HG03095 (cell line): ENCODE measurements at regions not wholly inside any gene's neighbourhood (a gene's known extent, or its start where the extent isn't known, plus 50 kb on each side); places are given as distances from the start of the nearest gene placed in this dataset.

Source experiments
- ATAC-seq: cut with Tn5 transposase; IDR thresholded peaks from one replicate; pipeline ENCODE4 v1.9.1; 2021; ENCODE audit warnings: moderate library complexity; ENCODE audit not compliant: unreplicated experiment

DNA sequence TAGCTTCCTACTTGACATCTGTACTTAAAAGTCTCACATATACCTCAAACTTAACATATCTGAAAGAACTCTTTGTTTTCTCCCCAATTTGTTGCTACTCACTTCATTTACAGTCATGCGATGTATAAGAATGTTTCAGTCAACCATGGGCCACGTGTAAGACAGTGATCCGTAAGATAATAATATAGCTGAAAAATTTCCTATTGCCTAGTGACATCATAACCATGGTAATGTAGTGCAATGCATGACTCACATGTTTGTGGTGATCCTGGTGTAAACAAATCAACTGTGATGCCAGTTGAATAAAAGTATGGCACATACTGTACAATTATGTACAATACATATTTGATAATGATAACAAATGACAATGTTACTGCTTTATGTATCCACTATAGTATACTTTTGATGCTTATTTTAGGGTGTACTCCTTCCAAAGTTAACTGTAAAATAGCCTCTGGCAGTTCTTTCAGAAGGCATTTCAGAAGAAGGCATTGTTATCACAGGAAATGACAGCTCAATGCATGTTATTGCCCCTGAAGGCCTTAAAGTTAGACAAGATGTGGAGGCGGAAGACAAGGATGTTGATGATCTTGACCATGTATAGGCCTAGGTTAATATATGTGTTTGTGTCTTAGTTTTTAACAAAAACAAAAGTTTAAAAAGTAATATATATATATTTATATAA, 579.0 kb downstream of the EPHA7 start:
- ATAC-seq, result no peak

DNA sequence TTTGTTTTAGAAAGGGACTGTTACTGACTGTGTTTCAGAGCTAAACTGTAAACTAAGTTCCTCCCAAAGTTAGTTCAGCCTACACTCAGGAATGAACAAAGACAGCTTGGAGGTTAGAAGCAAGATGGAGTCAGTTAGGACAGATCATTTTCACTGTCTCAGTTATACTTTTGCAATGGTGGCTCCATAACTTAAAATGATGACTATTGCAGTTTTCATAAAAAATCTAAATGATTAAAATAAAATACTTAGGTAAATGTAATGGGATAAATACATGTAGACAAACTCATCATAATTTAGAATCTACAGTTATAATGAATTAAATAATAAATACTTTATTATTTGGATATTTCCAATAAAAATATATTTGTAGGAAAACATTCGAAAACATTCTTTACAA, 590.6 kb downstream of the EPHA7 start:
- no peak for ATAC-seq

DNA sequence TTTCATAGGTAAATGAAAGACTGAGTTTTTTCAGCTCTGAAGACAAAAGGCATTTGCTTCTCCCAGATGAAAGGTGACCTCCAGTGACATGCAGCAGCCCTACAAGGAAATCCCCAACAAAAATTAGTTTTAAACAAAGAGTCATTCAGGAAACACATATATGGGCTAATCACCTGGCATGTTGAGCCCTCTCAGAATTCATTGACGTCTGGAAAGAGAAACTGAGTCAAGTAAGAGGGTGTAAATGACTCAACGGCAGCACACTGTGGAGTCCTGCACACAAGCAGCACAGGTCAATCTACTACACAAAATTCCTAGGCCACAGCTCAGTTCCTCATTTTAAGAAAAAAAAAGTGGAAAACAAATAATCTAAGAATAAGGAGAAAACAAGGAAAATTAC, 592.3 kb downstream of the EPHA7 start:
- no peak for ATAC-seq

DNA sequence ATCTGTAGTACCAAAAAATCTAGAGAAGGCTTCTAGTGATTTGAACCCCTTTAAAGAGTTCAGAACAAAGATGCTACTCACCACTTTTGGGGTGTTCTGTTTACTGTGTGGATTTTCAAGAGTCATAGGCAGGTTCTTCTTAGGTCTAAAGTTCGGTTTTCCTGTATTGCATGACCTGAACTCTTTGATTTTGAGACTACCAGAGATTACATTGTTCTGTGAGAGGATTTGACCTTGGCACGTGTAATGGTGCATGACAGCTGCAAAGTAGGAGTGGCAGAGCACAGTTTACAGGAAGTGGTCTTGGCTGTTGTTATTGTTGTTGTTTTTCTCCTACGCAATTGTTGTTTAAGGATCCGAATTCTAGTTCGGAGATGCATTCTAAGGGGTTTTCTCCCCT, 592.7 kb downstream of the EPHA7 start:
- ATAC-seq, result no peak

DNA sequence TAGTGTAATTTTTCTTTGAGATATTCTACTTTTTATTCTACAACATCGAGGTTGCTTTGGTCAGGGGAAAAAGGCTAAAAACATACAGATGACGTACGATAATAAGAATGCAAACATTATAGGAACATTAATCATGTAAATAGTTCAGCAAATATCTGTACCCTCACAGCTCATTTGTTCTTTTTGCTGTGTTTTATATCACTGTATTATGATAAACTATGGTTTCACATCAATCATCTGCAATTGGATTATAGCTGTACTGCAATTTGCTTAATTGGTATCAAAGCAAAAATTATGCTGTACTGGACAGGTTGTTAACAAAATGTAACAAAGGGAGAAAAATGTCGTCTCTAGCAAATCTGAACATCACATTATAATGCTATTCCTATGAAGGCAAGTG, 597.1 kb downstream of the EPHA7 start:
- ATAC-seq, result no peak

DNA sequence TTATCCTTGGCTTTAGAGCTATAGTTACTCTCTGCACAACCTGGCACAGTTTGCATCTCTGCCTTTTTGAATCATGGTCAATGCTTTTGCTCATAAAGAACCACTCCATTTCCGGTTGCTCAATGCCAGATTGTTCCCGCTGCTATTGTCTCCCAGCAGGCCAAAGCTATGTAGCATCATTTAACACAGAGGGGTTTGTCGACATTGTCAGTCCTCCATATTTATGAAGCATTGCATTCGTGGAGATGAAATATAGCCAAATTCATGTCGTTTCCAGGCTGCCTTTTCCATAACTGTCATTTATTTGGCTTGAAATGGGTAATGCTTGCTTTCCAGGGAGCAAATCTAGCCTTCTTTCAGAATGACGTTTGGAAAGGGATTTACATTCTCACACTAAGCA, 598.8 kb downstream of the EPHA7 start:
- ATAC-seq, result no peak

DNA sequence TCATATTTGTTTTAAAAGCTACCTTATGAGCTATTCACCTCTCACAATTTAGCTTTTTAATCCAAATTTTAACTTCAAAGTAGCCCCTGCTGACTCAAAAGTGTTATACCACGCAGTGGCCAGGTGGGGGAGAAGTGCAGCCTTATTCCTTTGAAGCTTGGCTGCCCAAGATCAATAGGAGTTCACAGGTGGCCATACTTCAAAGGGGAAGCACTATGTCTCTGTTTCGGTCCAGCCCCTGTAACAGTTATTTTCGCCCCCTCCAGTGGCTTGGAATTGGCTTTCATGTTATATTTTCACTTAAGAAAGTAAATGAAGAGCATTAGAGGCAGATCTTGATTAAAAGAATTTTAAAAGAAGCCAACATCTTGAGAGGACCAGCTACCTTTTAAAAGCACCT, 608.4 kb downstream of the EPHA7 start:
- ATAC-seq, result peak; percentile 99

DNA sequence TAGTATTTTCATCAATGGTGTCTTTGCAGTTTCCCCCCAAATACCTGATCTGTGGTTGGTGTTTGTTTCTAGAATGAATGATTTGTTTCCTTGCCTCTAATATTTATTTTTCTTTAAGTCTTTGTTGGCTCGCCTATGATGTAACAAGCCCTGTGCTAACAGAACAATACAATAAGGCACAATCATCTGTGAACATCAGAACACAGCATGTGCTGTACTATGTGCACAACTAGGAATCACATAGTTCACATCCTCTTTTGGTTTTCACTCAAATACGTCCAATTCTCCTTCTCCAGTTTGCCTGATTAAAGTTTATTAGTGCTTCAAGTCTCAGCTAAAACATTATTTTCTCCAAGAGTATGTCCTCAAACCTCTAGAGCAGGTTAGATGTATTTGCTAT, 613.1 kb downstream of the EPHA7 start:
- ATAC-seq, result no peak

DNA sequence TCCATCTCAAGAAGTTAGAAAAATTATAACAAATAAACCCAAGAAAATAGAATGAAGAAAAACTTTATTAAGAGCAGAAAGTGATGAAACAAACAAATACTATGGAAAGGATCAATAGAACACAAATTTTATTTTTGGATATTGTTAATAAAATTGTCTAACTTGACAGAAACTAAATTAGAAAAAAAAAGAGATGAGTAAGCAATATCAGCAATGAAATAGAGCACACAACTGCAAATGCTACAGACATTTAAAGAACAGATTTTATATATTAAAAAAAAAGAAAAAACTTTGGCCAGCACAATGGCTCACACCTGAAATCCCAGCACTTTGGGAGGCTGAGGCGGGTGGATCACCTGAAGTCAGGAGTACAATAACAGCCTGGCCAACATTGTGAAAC, 628.0 kb downstream of the EPHA7 start:
- ATAC-seq, result no peak

DNA sequence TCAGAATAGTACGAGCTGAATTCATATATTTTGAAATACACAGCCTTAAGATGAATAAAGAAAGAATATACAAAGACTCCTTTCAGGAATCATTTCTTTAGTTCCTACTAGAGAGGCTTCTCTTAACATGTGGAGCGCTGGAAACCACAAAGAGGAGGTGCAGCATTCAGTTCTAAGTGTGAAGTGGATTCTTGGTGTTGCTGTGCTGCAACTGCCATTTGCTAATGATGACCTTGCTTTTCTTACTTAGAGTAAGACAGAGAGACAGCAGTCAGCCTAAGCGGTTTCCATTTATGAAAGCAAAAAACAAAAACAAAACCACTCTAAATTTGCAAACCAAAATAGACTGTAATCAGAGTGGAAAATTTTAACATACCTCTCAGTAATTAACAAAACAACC, 629.0 kb downstream of the EPHA7 start:
- no peak for ATAC-seq

DNA sequence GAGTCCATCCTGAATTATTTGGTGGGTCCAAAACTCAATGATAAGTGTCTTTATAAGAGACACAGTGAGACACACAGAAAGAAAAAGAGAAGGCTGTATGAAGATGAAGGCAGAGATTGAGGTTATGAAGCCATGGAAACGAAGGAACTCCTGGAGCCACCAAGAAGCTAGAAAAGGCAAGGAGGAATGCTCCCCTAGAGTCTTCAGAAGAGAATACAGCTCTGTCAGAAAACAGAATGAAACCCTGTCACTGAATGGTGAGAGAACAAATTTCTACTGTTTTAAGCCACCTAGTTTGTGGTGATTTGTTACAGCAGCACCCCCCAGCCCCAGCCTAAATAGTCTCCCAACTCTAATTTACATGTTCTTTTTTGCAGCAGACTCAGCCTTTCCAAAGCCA, 635.1 kb downstream of the EPHA7 start:
- no peak for ATAC-seq

DNA sequence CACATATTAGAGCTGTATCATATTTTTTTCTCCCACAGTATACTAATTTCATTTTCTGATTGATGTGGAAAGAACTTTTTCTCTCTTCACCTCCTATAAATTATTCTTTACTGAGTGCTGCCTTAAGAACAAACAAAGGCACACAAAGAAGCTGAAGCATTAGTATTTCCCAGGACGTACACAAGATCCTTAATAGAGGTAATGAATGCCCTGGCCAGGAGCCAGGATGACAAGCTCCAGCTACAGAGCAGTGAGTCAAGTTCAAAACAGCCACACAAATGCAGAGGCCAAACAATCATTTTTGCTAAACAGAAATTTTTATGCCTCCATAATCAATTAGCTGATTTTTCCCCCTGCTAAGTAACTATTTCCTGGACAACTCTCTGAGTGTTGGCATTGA, 639.6 kb downstream of the EPHA7 start:
- ATAC-seq, result no peak

DNA sequence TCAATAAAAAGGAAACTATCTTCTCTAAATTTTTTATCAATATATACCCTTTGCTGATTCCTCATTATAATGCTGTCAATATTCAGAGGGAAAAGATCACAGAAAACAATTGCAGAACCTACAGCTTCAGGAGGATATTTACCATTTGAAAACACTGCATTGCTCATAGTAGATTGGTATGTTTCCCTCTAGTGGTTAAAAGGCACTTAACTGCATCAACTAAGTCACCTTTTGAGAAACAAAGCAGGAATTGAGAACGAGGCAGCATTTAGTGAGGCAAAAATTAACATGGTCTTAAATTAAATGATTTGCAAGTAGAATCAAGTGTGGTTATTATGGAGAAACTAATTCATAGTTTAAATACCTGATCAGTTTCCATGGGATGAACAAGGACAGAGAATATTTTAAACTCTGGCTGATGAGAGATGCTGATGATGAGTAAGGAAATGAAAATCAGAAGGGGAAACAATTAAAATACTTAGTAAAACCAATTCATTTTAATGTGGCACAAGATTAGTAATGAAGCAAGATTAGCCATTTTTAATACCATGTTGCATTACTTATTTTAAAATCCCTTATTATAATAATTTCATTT, 642.1 kb downstream of the EPHA7 start:
- no peak for ATAC-seq

DNA sequence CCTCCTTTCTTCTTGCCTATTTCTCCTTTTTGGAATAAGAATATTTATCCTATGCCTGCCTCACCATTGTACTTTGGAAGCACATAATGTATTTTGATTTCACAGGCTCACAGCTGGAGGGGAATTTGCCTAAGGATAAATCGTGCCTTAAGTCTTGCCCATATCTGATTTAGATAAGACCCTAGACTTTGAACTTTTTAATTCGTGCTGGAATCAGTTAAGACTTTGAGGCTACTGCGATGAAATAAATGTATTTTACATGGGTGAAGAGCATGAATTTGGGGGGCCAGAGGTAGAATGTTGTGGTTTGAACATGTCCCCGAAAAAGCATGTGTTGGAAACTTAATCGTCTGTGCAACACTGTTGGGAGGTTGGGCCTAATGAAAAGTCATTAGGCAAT, 648.8 kb downstream of the EPHA7 start:
- no peak for ATAC-seq

DNA sequence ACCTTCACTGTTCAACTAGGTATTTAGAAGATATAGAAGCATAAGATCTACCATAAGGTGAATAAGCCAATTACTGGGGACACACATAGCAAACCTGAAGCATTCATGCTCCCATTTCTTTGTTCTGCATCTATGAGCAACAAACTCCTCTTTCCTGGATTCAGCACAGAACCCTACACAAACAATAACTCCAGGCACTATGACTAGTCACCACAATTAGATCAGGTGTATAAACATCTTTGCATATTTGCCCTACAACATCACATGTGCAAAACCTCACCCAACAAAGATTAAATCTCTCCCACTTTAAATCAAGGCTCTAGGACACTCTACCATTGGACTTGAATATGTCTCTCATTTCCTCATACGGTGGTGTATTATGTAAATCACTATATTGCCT, 652.3 kb downstream of the EPHA7 start:
- ATAC-seq, result no peak

DNA sequence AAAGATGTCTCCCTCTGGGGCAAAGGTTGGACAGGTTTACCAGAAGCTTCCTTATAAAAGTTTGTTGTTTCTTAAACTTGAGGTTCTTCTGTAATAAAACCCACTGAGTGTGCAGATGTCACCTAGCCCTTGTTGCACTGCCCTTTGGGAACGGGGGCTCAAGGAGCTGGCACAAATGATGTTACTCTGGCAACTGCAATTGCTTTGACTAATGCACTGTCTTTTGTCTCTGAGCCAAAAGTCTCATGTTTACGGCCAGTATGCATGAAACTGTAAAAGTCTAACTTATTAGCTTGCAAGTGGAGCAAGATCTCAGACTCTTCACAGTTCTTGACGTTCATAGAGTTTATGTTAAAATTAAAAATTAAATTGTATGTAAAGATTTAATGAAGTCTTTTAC, 655.7 kb downstream of the EPHA7 start:
- ATAC-seq, result no peak

DNA sequence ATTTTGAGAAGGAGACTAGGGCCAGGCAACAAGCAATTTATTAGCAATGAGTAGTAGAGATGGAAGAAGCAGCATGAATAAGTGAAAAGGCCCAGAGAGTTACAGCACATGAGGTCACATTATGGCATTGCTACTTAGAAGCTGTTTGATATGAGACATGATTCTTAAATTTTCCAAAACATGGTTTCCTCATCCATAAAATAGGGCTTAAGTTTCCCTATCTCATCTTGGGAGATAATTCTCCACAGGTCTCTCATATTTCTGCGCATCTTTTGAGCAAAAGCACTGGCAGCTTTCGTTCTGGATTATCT, 656.1 kb downstream of the EPHA7 start:
- no peak for ATAC-seq

DNA sequence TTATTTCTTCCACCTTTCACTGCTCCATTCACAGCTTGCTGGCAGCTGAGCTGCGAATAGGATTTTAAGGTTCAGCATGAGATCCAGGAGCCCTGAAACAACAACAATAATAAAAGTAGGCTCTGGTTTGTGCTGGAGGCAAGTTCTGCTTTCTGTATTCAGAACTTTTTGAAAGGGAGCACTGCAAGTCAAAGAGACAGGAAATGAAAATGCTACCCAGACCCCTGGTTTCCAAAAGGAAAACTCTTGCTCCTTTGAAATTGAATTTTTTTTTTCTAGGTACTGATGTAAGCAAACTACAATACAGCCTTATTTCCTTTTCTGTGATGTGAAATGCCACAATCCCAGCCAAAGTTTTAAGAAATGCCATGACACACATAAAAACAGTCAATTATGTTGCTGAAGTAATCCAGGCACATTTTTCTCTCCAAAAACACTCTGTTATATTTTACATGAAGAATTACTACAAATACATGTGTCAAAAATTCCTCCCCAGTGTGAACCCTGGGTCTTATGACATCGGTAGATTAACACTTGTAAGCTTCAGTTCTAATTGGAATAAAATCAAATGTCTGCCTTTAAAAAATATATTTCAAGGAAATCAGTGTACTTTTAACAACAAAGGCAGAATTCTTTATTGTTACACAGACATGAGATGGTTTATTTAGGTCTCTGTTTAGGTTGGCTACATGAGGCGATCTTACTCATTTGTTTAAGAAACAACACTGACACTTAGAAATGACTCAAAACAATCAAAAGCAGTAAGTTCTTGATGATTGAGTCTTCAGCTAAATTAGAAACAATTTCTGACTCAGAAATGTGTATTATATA, 656.7 kb downstream of the EPHA7 start:
- no peak for ATAC-seq

DNA sequence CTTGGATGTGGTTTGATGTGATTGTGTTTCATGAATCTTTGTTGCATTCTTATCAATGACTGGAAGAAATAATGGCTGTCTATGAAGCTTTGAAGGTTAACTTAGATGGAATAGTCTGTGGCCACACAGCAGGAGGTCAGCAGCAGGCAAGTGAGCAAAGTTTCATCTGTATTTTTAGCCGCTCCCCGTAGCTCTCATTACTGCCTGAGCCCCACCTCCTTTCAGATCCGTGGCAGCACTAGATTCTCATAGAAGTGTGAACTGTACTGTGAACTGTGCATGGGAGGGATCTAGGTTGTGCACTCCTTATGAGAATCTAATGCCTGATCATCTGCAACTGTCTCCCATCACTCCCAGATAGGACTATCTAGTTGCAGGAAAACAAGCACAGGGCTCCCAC, 660.2 kb downstream of the EPHA7 start:
- ATAC-seq, result no peak

DNA sequence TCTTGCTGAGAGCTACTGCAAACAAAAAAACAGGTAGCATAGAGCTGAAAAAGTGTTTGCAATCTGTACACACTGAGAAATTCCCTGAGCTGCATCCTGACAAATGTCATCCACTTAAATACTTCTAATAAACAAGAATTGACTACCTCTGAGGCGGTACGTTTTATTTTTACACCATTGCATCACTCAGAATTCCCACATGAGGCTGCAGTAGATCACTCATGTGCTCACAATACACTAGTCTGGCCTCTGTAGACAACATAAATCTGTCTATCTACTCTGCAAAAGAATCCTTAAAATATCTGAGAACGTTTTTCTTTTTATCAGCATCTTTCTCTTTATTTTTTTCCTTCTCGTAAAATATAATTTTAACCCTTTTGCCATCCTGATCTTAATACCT, 661.4 kb downstream of the EPHA7 start:
- no peak for ATAC-seq

DNA sequence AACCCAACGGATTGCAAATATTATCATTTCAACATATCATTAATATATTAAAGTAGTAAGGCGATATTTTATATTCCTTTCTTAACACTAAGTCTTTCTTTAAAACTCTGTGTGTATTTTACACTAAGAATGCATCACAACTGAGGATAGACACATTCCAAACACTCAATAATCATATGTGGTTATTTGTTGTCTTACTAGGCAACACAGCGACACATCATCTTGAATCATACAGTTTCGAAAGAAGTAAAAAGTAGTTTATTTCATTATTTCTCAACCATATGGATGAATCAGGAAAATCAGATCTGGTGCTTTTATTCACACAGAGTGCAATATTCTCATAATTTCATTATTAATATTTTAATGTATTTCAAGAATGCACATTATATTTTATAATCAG, 662.4 kb downstream of the EPHA7 start:
- ATAC-seq, result no peak

DNA sequence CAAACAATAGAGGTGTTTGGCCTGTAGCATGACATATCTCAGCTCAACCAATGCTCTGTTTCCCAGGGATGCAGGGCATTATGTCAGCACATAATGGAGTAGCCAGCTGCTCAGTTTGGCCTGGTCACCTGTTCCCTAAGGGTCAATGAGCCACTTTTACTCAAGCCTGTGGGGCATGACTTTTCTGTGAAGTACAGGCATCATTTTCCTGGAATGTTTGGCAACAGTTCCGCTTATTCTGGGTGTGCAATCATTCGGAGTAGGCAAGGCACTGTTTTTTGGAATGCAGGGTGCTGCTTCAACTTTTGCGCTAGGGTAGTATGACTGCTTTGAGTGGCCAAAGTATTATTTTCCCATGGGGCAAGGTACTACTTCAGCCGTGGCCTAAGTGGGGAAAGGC, 665.4 kb downstream of the EPHA7 start:
- no peak for ATAC-seq

DNA sequence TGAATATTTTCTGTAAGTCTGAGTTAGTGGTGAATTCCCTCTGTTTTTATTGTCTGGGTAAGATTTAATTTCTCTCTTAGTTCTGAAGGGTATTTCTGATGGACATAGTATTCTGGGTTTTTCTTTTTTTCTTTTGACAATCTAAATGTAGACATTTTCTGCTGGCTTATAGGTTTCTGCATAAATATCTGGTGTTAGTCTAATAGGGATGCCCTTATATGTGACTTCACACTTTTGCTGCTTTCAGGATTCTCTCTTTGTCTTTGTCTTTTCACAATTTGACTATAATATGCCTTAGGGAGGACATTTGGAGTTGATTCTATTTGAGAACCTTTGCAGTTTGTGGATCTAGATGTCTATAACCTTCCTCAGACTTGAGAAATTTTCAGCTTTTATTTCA, 667.2 kb downstream of the EPHA7 start:
- no peak for ATAC-seq
